Psoas muscle (tissue), 7 donors: ENCODE measurements at regions not wholly inside any gene's neighbourhood (a gene's known extent, or its start where the extent isn't known, plus 50 kb on each side); places are given as distances from the start of the nearest gene placed in this dataset.
"Not testable (repeated sequence)": the region's sequence is repeated elsewhere in the genome, so short reads cannot be mapped to it uniquely, and the experiment has no call there.

Source experiments
- ATAC-seq, 4 donors: fragments of 200-7000 bp; cut with Tn5 transposase; one replicate each; pipeline ENCODE4 v1.9.1; 2020; ENCODE audit warnings: moderate library complexity in 3 of 4, mild to moderate bottlenecking in 2 of 4
- DNase-seq, 2 donors: peaks; one replicate each; pipeline ENCODE4 v3.0.0-alpha.2; 2020
- H3K27ac ChIP-seq: fragments of 200-600 bp; one replicate; pipeline ENCODE4 v1.8.0; 2022
- H3K27me3 ChIP-seq, 3 donors: fragments of 200-600 bp in 1 of 3; one replicate each; pipeline versions ENCODE4 v1.6.1 to v1.8.0; 2013 to 2022; ENCODE audit warnings: low read length in 2 of 3, mild to moderate bottlenecking in 2 of 3, moderate library complexity in 1 of 3; ENCODE audit not compliant: insufficient read depth in 3 of 3
- H3K36me3 ChIP-seq, 2 donors: fragments of 200-600 bp in 1 of 2; one replicate each; pipeline versions ENCODE4 v1.6.1 to v1.8.0; 2013 to 2022; ENCODE audit warnings: low read depth in 1 of 2, mild to moderate bottlenecking in 1 of 2, moderate library complexity in 1 of 2; ENCODE audit not compliant: insufficient read depth in 1 of 2
- H3K4me1 ChIP-seq: fragments of 200-600 bp; one replicate; pipeline ENCODE4 v1.8.0; 2022
- H3K4me3 ChIP-seq: fragments of 200-600 bp; one replicate; pipeline ENCODE4 v1.8.0; 2022; ENCODE audit warnings: mild to moderate bottlenecking
- H3K9me3 ChIP-seq: fragments of 200-600 bp; one replicate; pipeline ENCODE4 v1.8.0; 2022
- CTCF ChIP-seq: fragments of 200-600 bp; IDR thresholded peaks from one replicate; pipeline ENCODE4 v1.8.0; 2022; ENCODE audit warnings: antibody characterized with exemption
- WGBS, 3 donors: extraction: QIAGEN DNeasy Blood & Tissue Kit; methylation state at CpG; one replicate each; pipeline versions ENCODE4 v1.1.6 to v1.1.7; 2013; 5-methylcytosine and 5-hydroxymethylcytosine counted together
- intact Hi-C, 2 donors: fragments of 100-400 bp; cut with DNase I; formaldehyde crosslinking; loops; one replicate each; pipeline versions ENCODE4 v1.11.0 to v1.14.2; 2022
- donor health status: healthy with polysubstance abuse.
- donor health status: DM: no; HTN: no; CAD: no; lungs with moderate emphysema.
- donor health status: Bipolar disorder and iron deficiency.
- donor health status: healthy.
- donor health status: DM: yes; HTN: yes; CAD: no.
- donor health status: DM: no; HTN: no; CAD: no.
- donor health status: DM: yes; HTN: yes; CAD: no.

GRCh38 chrX:149420566-149420965 is 84.5 kb downstream of the IDS start:
- H3K27me3 ChIP-seq, DNase-seq: not testable (repeated sequence)

GRCh38 chrX:149398027-149398426 is 107.1 kb downstream of the IDS start:
- no peaks in the 10 kb centered on the region for H3K4me1 ChIP-seq
- no peaks in the 10 kb centered on the region for H3K36me3 ChIP-seq
- H3K27ac ChIP-seq: no peak overlapping the region
- no peak overlapping the region for H3K4me3 ChIP-seq
- no peak for TF ChIP-seq CTCF
- intact Hi-C loops: no loop called here
- H3K9me3 ChIP-seq: no peaks in the 10 kb centered on the region
- ATAC-seq (no peak), DNase-seq (no peak)
- 18 to 42% (median 28%) methylated on average over 2 of the region's 2 CpGs for WGBS, 3 donors
- H3K27me3 ChIP-seq: no peaks in the 10 kb centered on the region

More at GRCh38 chrX:149420566-149420965, 84.5 kb downstream of the IDS start:
- ATAC-seq, H3K9me3 ChIP-seq, H3K27ac ChIP-seq, H3K36me3 ChIP-seq, intact Hi-C loops, H3K4me1 ChIP-seq, H3K4me3 ChIP-seq: not testable (repeated sequence)
- WGBS, 3 donors: 94 to 100% (median 94%) methylated on average over 2 to 13 of the region's 21 CpGs

GRCh38 chrX:149392921-149393320 is 112.2 kb downstream of the IDS start:
- Histone ChIP-seq H3K27ac (no peak overlapping the region), H3K27me3 (no peaks in the 10 kb centered on the region), H3K4me3 (no peak overlapping the region), H3K9me3 (no peaks in the 10 kb centered on the region), H3K4me1 (no peaks in the 10 kb centered on the region), H3K36me3 (no peaks in the 10 kb centered on the region)
- DNase-seq: no peak
- intact Hi-C loops: no loop called here
- no peak for TF ChIP-seq CTCF
- ATAC-seq: no peak

GRCh38 chrX:149383852-149384251 is 121.3 kb downstream of the IDS start:
- no peak overlapping the region for H3K27ac ChIP-seq
- no peaks in the 10 kb centered on the region for H3K36me3 ChIP-seq
- no peak for DNase-seq
- H3K27me3 ChIP-seq: no peaks in the 10 kb centered on the region
- H3K4me3 ChIP-seq: no peak overlapping the region
- no peak for TF ChIP-seq CTCF
- peaks cover 11% of the 10 kb centered on the region for H3K9me3 ChIP-seq
- no peak for ATAC-seq
- no peaks in the 10 kb centered on the region for H3K4me1 ChIP-seq
- intact Hi-C loops: no loop called here

GRCh38 chrX:149374751-149375150 is 130.4 kb downstream of the IDS start:
- WGBS, 3 donors: 55 to 64% (median 56%) methylated on average over 3 of the region's 3 CpGs
- H3K9me3 ChIP-seq: no peaks in the 10 kb centered on the region
- intact Hi-C loops: no loop called here
- H3K4me1 ChIP-seq: no peaks in the 10 kb centered on the region
- DNase-seq (no peak), ATAC-seq (no peak)
- no peak overlapping the region for H3K27ac ChIP-seq
- H3K27me3 ChIP-seq: no peaks in the 10 kb centered on the region
- H3K36me3 ChIP-seq: no peaks in the 10 kb centered on the region
- no peak for TF ChIP-seq CTCF
- no peak overlapping the region for H3K4me3 ChIP-seq
